ENCODE measurements at regions not wholly inside any gene's neighbourhood (a gene's known extent, or its start where the extent isn't known, plus 50 kb on each side); places are given as distances from the start of the nearest gene placed in this dataset.

- TF ChIP-seq GATA2 (IDR thresholded peaks at IDR 0.05; ENCODE audit: low read depth, low read length) (no peak), GATA3 (IDR thresholded peaks at IDR 0.05; ENCODE audit: low read depth, low read length) (no peak)
These were observed 489.9 kb downstream of the PSAT1 start for GRCh38 chr9:78786794-78787193.

All from SH-SY5Y (cell line).